HEK293T (cell line): ENCODE measurements at regions not wholly inside any gene's neighbourhood (a gene's known extent, or its start where the extent isn't known, plus 50 kb on each side); places are given as distances from the start of the nearest gene placed in this dataset.

ENCODE experiments used
- CTCF ChIA-PET: fragments of 350-600 bp; formaldehyde crosslinking; extraction: SDS; loops from one replicate; lab custom pipeline; 2021; ENCODE audit warnings: antibody characterized with exemption, inconsistent platforms; lab: Yijun Ruan, JAX
- POLR2A ChIA-PET: fragments of 350-600 bp; formaldehyde crosslinking; extraction: SDS; loops from one replicate; lab custom pipeline; 2020; ENCODE audit warnings: antibody characterized with exemption, inconsistent platforms; lab: Yijun Ruan, JAX
- DNase-seq: peaks from one replicate; pipeline ENCODE4 v3.0.0; 2012; ENCODE audit warnings: mixed read lengths; ENCODE audit errors: extremely low spot score
- ARNT ChIP-seq: fragments of 450-650 bp; IDR thresholded peaks from 2 replicates; pipeline ENCODE4 v1.6.1; 2017; ENCODE audit warnings: mild to moderate bottlenecking
- BHLHE40 ChIP-seq: fragments of 450-650 bp; IDR thresholded peaks from 2 replicates; pipeline ENCODE4 v1.6.1; 2016; ENCODE audit warnings: mild to moderate bottlenecking, moderate library complexity, borderline replicate concordance
- CTBP1 ChIP-seq: fragments of 450-650 bp; IDR thresholded peaks from 2 replicates; pipeline ENCODE4 v1.6.1; 2016; ENCODE audit warnings: borderline replicate concordance
- ELF4 ChIP-seq: fragments of 450-650 bp; IDR thresholded peaks from 2 replicates; pipeline ENCODE4 v1.6.1; 2017; ENCODE audit warnings: antibody characterized with exemption
- FOXA1 ChIP-seq: fragments of 450-650 bp; IDR thresholded peaks from 2 replicates; pipeline ENCODE4 v1.6.1; 2016; ENCODE audit warnings: mild to moderate bottlenecking
- FOXK2 ChIP-seq: fragments of 450-650 bp; IDR thresholded peaks from 2 replicates; pipeline ENCODE4 v1.6.1; 2016; ENCODE audit warnings: mild to moderate bottlenecking
- FOXM1 ChIP-seq: fragments of 450-650 bp; IDR thresholded peaks from 2 replicates; pipeline ENCODE4 v1.6.1; 2017; ENCODE audit warnings: mild to moderate bottlenecking, borderline replicate concordance
- HDGF ChIP-seq: fragments of 450-650 bp; IDR thresholded peaks from 2 replicates; pipeline ENCODE4 v1.6.1; 2017; ENCODE audit warnings: antibody characterized with exemption, borderline replicate concordance
- L3MBTL2 ChIP-seq: fragments of 450-650 bp; conservative IDR thresholded peaks from 2 replicates; pipeline ENCODE4 v1.6.1; 2016; ENCODE audit warnings: mild to moderate bottlenecking
- LEF1 ChIP-seq: fragments of 450-650 bp; IDR thresholded peaks from 2 replicates; pipeline ENCODE4 v1.6.1; 2017; ENCODE audit warnings: mild to moderate bottlenecking, borderline replicate concordance
- NFRKB ChIP-seq: fragments of 450-650 bp; IDR thresholded peaks from 2 replicates; pipeline ENCODE4 v1.6.1; 2016; ENCODE audit warnings: mild to moderate bottlenecking, moderate library complexity
- PKNOX1 ChIP-seq: fragments of 450-650 bp; IDR thresholded peaks from 2 replicates; pipeline ENCODE4 v1.6.1; 2016
- SP1 ChIP-seq: fragments of 450-650 bp; IDR thresholded peaks from 2 replicates; pipeline ENCODE4 v1.6.1; 2017
- SUZ12 ChIP-seq: fragments of 450-650 bp; IDR thresholded peaks from 2 replicates; pipeline ENCODE4 v1.6.1; 2016; ENCODE audit warnings: mild to moderate bottlenecking
- TARDBP ChIP-seq: fragments of 450-650 bp; IDR thresholded peaks from 2 replicates; pipeline ENCODE4 v1.6.1; 2016
- ZNF384 ChIP-seq: fragments of 450-650 bp; IDR thresholded peaks from 2 replicates; pipeline ENCODE4 v1.6.1; 2016

GRCh38 chr3:18843983-18844382 is 304.3 kb upstream of the KCNH8 start:
- no peak for TF ChIP-seq L3MBTL2
- TF ChIP-seq LEF1, result no peak
- TF ChIP-seq SP1, result no peak
- TF ChIP-seq FOXK2, result no peak
- TF ChIP-seq ZNF384, result no peak
- TF ChIP-seq ELF4, result no peak
- TF ChIP-seq ARNT, result no peak
- no peak for TF ChIP-seq FOXM1
- no peak for TF ChIP-seq CTBP1
- no peak for TF ChIP-seq NFRKB
- TF ChIP-seq HDGF, result no peak
- TF ChIP-seq TARDBP, result no peak
- no peak for TF ChIP-seq BHLHE40
- TF ChIP-seq PKNOX1, result no peak
- no peak for TF ChIP-seq FOXA1
- no peak for TF ChIP-seq SUZ12
- ChIA-PET POLR2A (no interaction called here), CTCF (interaction anchor here (0.6 kb wide), 1 partner anchor 1035 kb away, joined by 9 read pairs; no protein-coding TSS in a partner anchor)
- no peak for DNase-seq

GRCh38 chr3:18843188-18843587 is 305.1 kb upstream of the KCNH8 start:
- ChIA-PET CTCF (no interaction called here), POLR2A (no interaction called here)
- TF ChIP-seq TARDBP (no peak), FOXM1 (no peak), BHLHE40 (no peak), HDGF (no peak), NFRKB (no peak), ZNF384 (no peak), L3MBTL2 (no peak), ELF4 (no peak), SP1 (no peak), FOXK2 (no peak), LEF1 (no peak), SUZ12 (no peak), CTBP1 (no peak), PKNOX1 (no peak), FOXA1 (no peak)
- DNase-seq, result no peak

DNA sequence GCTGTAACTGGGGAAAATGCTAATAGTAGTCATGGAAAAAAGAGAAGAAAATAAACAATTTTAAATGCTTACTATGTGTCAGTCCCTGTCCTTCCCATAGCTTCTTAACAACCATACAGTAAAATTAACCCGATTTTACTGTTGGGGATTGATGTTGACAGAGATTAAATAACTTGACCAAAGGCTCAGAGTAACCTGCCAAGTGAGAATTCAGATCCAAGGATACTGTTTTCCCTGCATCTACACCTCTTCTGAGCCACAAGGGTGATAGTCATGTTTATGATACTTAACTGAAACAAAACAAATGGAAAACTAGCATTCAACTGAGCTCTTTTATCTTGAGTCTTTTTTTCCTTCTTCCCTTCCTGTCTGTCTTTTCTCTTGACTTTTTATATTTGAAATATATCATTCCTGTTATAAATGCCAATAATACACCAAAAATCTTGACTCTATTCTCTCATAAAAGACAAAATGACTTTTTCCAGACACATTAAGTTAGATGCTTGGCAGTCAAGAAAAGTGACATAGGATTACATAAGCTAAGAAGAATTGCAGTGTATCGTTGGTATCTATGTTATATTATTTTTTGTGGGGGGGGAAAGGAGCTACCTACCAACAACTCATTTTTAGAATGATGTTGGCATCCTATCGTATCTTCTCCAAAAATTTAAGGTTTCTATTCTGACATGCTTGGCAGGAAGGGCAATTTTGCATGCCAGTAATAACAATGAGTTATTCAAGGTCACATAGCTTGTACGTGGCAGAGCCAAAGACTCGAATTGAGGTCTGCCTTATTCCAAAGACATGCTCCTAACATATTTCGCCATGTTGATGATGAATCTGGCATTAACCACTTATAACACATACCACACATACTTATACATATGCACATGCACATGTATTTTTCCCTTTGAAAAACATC is 306.6 kb upstream of the KCNH8 start:
- no peak for DNase-seq
- ChIA-PET POLR2A (no interaction called here), CTCF (no interaction called here)
- TF ChIP-seq FOXA1, result no peak
- TF ChIP-seq PKNOX1, result no peak
- no peak for TF ChIP-seq FOXK2
- no peak for TF ChIP-seq ELF4
- TF ChIP-seq FOXM1, result no peak
- no peak for TF ChIP-seq HDGF
- no peak for TF ChIP-seq SP1
- no peak for TF ChIP-seq CTBP1
- no peak for TF ChIP-seq L3MBTL2
- TF ChIP-seq TARDBP, result no peak
- no peak for TF ChIP-seq ARNT
- TF ChIP-seq BHLHE40, result no peak

GRCh38 chr3:18840535-18841137 is 307.7 kb upstream of the KCNH8 start:
- ChIA-PET POLR2A (no interaction called here), CTCF (no interaction called here)
- TF ChIP-seq ARNT (no peak), FOXA1 (no peak), HDGF (no peak)
- DNase-seq, result no peak

GRCh38 chr3:18838758-18839157 is 309.6 kb upstream of the KCNH8 start:
- no peak for DNase-seq
- TF ChIP-seq FOXA1 (no peak), FOXM1 (no peak), TARDBP (no peak)
- ChIA-PET POLR2A (no interaction called here), CTCF (no interaction called here)

- ChIA-PET CTCF (no interaction called here), POLR2A (no interaction called here)
- TF ChIP-seq BHLHE40 (no peak), ZNF384 (no peak)
- no peak for DNase-seq
Measured at GRCh38 chr3:18837137-18837755, 311.1 kb upstream of the KCNH8 start.
